T-cell (primary cell): ENCODE measurements at regions not wholly inside any gene's neighbourhood (a gene's known extent, or its start where the extent isn't known, plus 50 kb on each side); places are given as distances from the start of the nearest gene placed in this dataset.

Experiments
- ATAC-seq, 4 experiments: fragments of 200-7000 bp in 3 of 4; fragments of 150-1000 bp in 1 of 4; cut with Tn5 transposase; replicated peaks in 1 of 4; 1 replicate in 3 of 4; 2 replicates in 1 of 4; pipeline ENCODE4 v1.10.0; 2021; ENCODE audit warnings: moderate library complexity in 3 of 4, mild to moderate bottlenecking in 2 of 4, moderate number of reproducible peaks in 1 of 4
- CTCF ChIA-PET, 2 donors: fragments of 300-600 bp; sonication (Branson Sonifier 250); formaldehyde crosslinking; loops; one replicate each; lab custom pipeline; 2022; ENCODE audit warnings: antibody characterized with exemption in 2 of 2; lab: Charles Lee
- POLR2A ChIA-PET, 2 donors: fragments of 300-600 bp; sonication (Branson Sonifier 250); formaldehyde crosslinking; loops; one replicate each; lab custom pipeline; 2022; ENCODE audit warnings: antibody characterized with exemption in 2 of 2; lab: Charles Lee
- DNase-seq, 35 experiments: peaks; one replicate each; pipeline versions ENCODE4 v3.0.0 to v3.0.0-alpha.2; 2013 to 2023
- H3K27ac ChIP-seq: one replicate; pipeline ENCODE4 v1.5.1; 2013; ENCODE audit warnings: low read length
- H3K27me3 ChIP-seq, 2 experiments: replicated peaks in 1 of 2; 1 replicate in 1 of 2; 2 replicates in 1 of 2; pipeline versions ENCODE4 v1.6.1 to v1.7.0; 2013; ENCODE audit warnings: low read length in 1 of 2, mixed read lengths in 1 of 2; ENCODE audit not compliant: control insufficient read depth in 2 of 2, insufficient read depth in 2 of 2; ENCODE audit errors: extremely low read depth in 1 of 2
- H3K36me3 ChIP-seq, 2 donors: 1 replicate in 1 of 2; 2 replicates in 1 of 2; pipeline versions ENCODE4 v1.6.1 to v1.7.0; 2013; ENCODE audit warnings: low read length in 1 of 2; ENCODE audit not compliant: control insufficient read depth in 2 of 2, insufficient read depth in 1 of 2; ENCODE audit errors: extremely low read depth in 1 of 2
- H3K4me1 ChIP-seq, 2 experiments: 1 replicate in 1 of 2; 2 replicates in 1 of 2; pipeline versions ENCODE4 v1.6.1 to v1.7.0; 2013; ENCODE audit warnings: low read length in 2 of 2, mixed read lengths in 1 of 2; ENCODE audit not compliant: insufficient read depth in 2 of 2, control insufficient read depth in 1 of 2; ENCODE audit errors: extremely low read depth in 1 of 2
- H3K4me3 ChIP-seq, 2 donors: 1 replicate in 1 of 2; 2 replicates in 1 of 2; pipeline versions ENCODE4 v1.5.1 to v1.7.0; 2013; ENCODE audit warnings: mild to moderate bottlenecking in 2 of 2, low read length in 1 of 2, moderate library complexity in 1 of 2; ENCODE audit not compliant: control insufficient read depth in 1 of 2; ENCODE audit errors: extremely low read depth in 1 of 2
- H3K9me3 ChIP-seq: 2 replicates; pipeline ENCODE4 v1.7.0; 2013
- H3K27ac Mint-ChIP-seq, 2 donors: one replicate each; pipeline ENCODE4 v1.8.0; 2020 to 2021; ENCODE audit warnings: mild to moderate bottlenecking in 2 of 2, mixed read lengths in 2 of 2
- H3K27me3 Mint-ChIP-seq, 2 donors: one replicate each; pipeline ENCODE4 v1.8.0; 2021 to 2022; ENCODE audit warnings: mixed read lengths in 2 of 2
- H3K36me3 Mint-ChIP-seq: one replicate; pipeline ENCODE4 v1.8.0; 2021; ENCODE audit warnings: mixed read lengths
- H3K4me1 Mint-ChIP-seq, 3 donors: one replicate each; pipeline ENCODE4 v1.8.0; 2020 to 2022; ENCODE audit warnings: mixed read lengths in 3 of 3, mild to moderate bottlenecking in 1 of 3
- H3K4me3 Mint-ChIP-seq, 3 donors: one replicate each; pipeline ENCODE4 v1.8.0; 2020 to 2022; ENCODE audit warnings: mild to moderate bottlenecking in 3 of 3, mixed read lengths in 3 of 3, moderate library complexity in 3 of 3
- H3K9me3 Mint-ChIP-seq, 3 donors: one replicate each; pipeline ENCODE4 v1.8.0; 2020 to 2022; ENCODE audit warnings: mixed read lengths in 3 of 3
- WGBS: methylation state at CpG from one replicate; pipeline ENCODE4 v1.1.5; 2013; ENCODE audit warnings: missing lambda C conversion rate; ENCODE audit not compliant: insufficient coverage; 5-methylcytosine and 5-hydroxymethylcytosine counted together

GRCh38 chr12:59230334-59230733 is 310.0 kb upstream of the LRIG3 start:
- no peak overlapping the region for H3K27ac ChIP-seq
- ChIA-PET POLR2A (no interaction called here), CTCF (interaction anchor here in 1 of 2 donors (0.9 kb wide), 1 partner anchor 10 kb away, joined by 8 read pairs; no protein-coding TSS in a partner anchor)

GRCh38 chr12:59219148-59219547 is 298.8 kb upstream of the LRIG3 start:
- no peaks in the 10 kb centered on the region for H3K4me1 ChIP-seq
- H3K4me3 ChIP-seq, result no peak overlapping the region
- ATAC-seq (no peak), DNase-seq (no peak)
- H3K9me3 ChIP-seq, result no peaks in the 10 kb centered on the region
- Mint-ChIP-seq H3K36me3 (no peaks in the 10 kb centered on the region), H3K27ac (no peak overlapping the region), H3K27me3 (no peaks in the 10 kb centered on the region), H3K9me3 (peaks cover 0 to 5% (median 0%) of the 10 kb centered on the region in 3 donors), H3K4me3 (no peak overlapping the region), H3K4me1 (no peaks in the 10 kb centered on the region)
- no peaks in the 10 kb centered on the region for H3K36me3 ChIP-seq
- H3K27me3 ChIP-seq, result no peaks in the 10 kb centered on the region
- CTCF ChIA-PET, result interaction anchor here in 1 of 2 donors (0.7 kb wide), 1 partner anchor 465 kb away, joined by 4 read pairs; no protein-coding TSS in a partner anchor
- no peak overlapping the region for H3K27ac ChIP-seq
- WGBS, result no CpG with 5 or more reads among the region's 1 CpG
- POLR2A ChIA-PET, result no interaction called here

More at GRCh38 chr12:59230334-59230733, 310.0 kb upstream of the LRIG3 start:
- no peaks in the 10 kb centered on the region for H3K27me3 ChIP-seq
- no peak overlapping the region for H3K27ac Mint-ChIP-seq
- no peaks in the 10 kb centered on the region for H3K9me3 ChIP-seq
- H3K27me3 Mint-ChIP-seq, result no peaks in the 10 kb centered on the region
- H3K36me3 ChIP-seq, result no peaks in the 10 kb centered on the region
- H3K9me3 Mint-ChIP-seq, result peaks cover 3 to 17% (median 4%) of the 10 kb centered on the region in 3 donors
- H3K36me3 Mint-ChIP-seq, result no peaks in the 10 kb centered on the region
- ATAC-seq (no peak), DNase-seq (no peak)
- H3K4me3 ChIP-seq, result no peak overlapping the region
- H3K4me1 ChIP-seq, result no peaks in the 10 kb centered on the region
- no peaks in the 10 kb centered on the region for H3K4me1 Mint-ChIP-seq
- no peak overlapping the region for H3K4me3 Mint-ChIP-seq

DNA sequence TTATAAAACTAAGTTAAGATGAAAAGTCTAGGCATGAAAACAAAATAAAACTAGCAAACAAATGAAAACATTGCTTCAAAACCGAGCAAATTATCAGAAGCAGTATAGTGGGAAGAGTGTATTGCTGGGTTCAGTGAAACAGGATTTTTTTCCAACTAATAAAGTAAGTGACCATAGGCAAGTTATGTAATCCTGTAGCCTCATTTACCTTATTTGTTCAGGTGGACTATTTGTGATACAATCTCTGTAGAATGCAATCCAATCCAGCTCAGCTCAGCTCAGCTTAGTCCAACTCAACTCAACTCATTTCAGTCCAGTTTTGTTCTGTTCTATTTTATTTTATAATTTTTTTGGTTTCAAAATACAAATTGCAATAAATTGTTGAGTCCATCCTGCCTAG is 276.7 kb upstream of the LRIG3 start:
- Histone ChIP-seq H3K36me3 (no peaks in the 10 kb centered on the region), H3K4me3 (no peak overlapping the region), H3K27me3 (no peaks in the 10 kb centered on the region), H3K9me3 (no peaks in the 10 kb centered on the region), H3K4me1 (no peaks in the 10 kb centered on the region), H3K27ac (no peak overlapping the region)
- no peak for ATAC-seq
- no CpG with 5 or more reads among the region's 1 CpG for WGBS
- DNase-seq, result no peak
- H3K4me3 Mint-ChIP-seq, result no peak overlapping the region
- ChIA-PET POLR2A (no interaction called here), CTCF (no interaction called here)
- H3K27me3 Mint-ChIP-seq, result no peaks in the 10 kb centered on the region
- H3K9me3 Mint-ChIP-seq, result peaks cover 0 to 9% (median 0%) of the 10 kb centered on the region in 3 donors
- no peak overlapping the region for H3K27ac Mint-ChIP-seq
- no peaks in the 10 kb centered on the region for H3K4me1 Mint-ChIP-seq
- no peaks in the 10 kb centered on the region for H3K36me3 Mint-ChIP-seq

DNA sequence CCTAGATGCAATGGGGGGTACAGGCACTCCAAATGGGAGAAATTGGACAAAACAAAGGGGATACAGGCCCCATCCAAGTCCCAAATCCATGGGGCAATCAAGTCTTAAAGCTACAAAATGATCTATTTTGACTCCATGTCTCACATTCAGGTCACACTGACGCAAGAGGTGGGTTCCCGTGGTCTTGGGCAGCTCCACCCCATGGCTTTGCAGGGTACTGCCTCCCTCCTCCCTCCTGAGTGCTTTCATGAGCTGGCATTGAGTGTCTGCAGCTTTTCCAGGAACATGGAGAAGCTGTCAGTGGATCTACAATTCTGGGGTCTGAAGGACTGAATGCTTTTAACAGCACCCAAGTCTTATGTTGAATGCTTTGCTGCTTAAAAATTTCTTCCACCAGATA is 274.5 kb upstream of the LRIG3 start:
- POLR2A ChIA-PET, result no interaction called here
- Mint-ChIP-seq H3K4me1 (no peaks in the 10 kb centered on the region), H3K9me3 (peaks cover 0 to 9% (median 2%) of the 10 kb centered on the region in 3 donors), H3K27ac (no peak overlapping the region), H3K27me3 (no peaks in the 10 kb centered on the region), H3K4me3 (no peak overlapping the region), H3K36me3 (no peaks in the 10 kb centered on the region)
- Histone ChIP-seq H3K36me3 (no peaks in the 10 kb centered on the region), H3K27me3 (no peaks in the 10 kb centered on the region), H3K4me3 (no peak overlapping the region), H3K27ac (no peak overlapping the region), H3K4me1 (no peaks in the 10 kb centered on the region), H3K9me3 (no peaks in the 10 kb centered on the region)
- DNase-seq (no peak), ATAC-seq (no peak)
- WGBS, result 77% methylated on average over 2 of the region's 2 CpGs
- CTCF ChIA-PET, result interaction anchor here in 1 of 2 donors (0.6 kb wide), 1 partner anchor 152 kb away, joined by 3 read pairs; no protein-coding TSS in a partner anchor

- H3K4me3 ChIP-seq, result no peak overlapping the region
- no peaks in the 10 kb centered on the region for H3K4me1 ChIP-seq
- H3K27ac ChIP-seq, result no peak overlapping the region
- ATAC-seq, result no peak
- no peaks in the 10 kb centered on the region for H3K27me3 ChIP-seq
- H3K4me1 Mint-ChIP-seq, result no peaks in the 10 kb centered on the region
- no peaks in the 10 kb centered on the region for H3K36me3 Mint-ChIP-seq
- no peak overlapping the region for H3K4me3 Mint-ChIP-seq
- DNase-seq, result no peak
- H3K27ac Mint-ChIP-seq, result no peak overlapping the region
- H3K9me3 ChIP-seq, result no peaks in the 10 kb centered on the region
- H3K27me3 Mint-ChIP-seq, result no peaks in the 10 kb centered on the region
- WGBS, result no CpG with 5 or more reads among the region's 1 CpG
- CTCF ChIA-PET, result no interaction called here
- H3K36me3 ChIP-seq, result no peaks in the 10 kb centered on the region
- H3K9me3 Mint-ChIP-seq, result peaks cover 0 to 10% (median 2%) of the 10 kb centered on the region in 3 donors
- POLR2A ChIA-PET, result no interaction called here
These were observed 273.3 kb upstream of the LRIG3 start for GRCh38 chr12:59193476-59194050.

DNA sequence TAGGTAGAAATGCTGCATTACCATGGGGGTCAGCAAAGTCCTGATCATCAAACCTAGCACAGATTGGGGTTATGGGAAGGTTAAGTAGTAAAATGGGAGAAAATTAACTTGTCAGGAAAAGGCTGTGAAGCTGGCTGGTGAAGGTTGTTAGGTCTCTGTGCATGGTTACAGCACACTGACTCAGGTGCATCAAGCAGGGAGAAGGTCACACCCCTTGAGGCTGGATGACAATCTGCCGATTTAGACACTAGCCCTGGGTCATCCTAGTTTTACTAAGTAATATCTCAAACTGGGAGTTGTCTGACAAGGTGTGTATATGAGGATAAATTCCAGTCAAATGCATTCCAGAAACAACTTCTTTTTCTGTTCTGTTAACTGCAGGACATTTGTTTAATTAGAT is 271.1 kb upstream of the LRIG3 start:
- H3K9me3 Mint-ChIP-seq, result peaks cover 0 to 10% (median 2%) of the 10 kb centered on the region in 3 donors
- DNase-seq (no peak), ATAC-seq (no peak)
- no peaks in the 10 kb centered on the region for H3K27me3 Mint-ChIP-seq
- no peaks in the 10 kb centered on the region for H3K36me3 ChIP-seq
- no peaks in the 10 kb centered on the region for H3K4me1 Mint-ChIP-seq
- no peaks in the 10 kb centered on the region for H3K4me1 ChIP-seq
- H3K27ac Mint-ChIP-seq, result no peak overlapping the region
- ChIA-PET CTCF (no interaction called here), POLR2A (no interaction called here)
- WGBS, result no CpG with 5 or more reads among the region's 1 CpG
- H3K9me3 ChIP-seq, result no peaks in the 10 kb centered on the region
- H3K27me3 ChIP-seq, result no peaks in the 10 kb centered on the region
- no peak overlapping the region for H3K27ac ChIP-seq
- H3K4me3 ChIP-seq, result no peak overlapping the region
- no peak overlapping the region for H3K4me3 Mint-ChIP-seq
- no peaks in the 10 kb centered on the region for H3K36me3 Mint-ChIP-seq

GRCh38 chr12:59186451-59186850 is 266.1 kb upstream of the LRIG3 start:
- no peaks in the 10 kb centered on the region for H3K36me3 Mint-ChIP-seq
- H3K4me1 ChIP-seq, result no peaks in the 10 kb centered on the region
- ChIA-PET POLR2A (no interaction called here), CTCF (no interaction called here)
- DNase-seq (no peak), ATAC-seq (no peak)
- no peak overlapping the region for H3K27ac Mint-ChIP-seq
- H3K4me3 Mint-ChIP-seq, result no peak overlapping the region
- H3K27ac ChIP-seq, result no peak overlapping the region
- no peaks in the 10 kb centered on the region for H3K9me3 ChIP-seq
- H3K4me1 Mint-ChIP-seq, result no peaks in the 10 kb centered on the region
- no peaks in the 10 kb centered on the region for H3K27me3 Mint-ChIP-seq
- H3K36me3 ChIP-seq, result no peaks in the 10 kb centered on the region
- H3K27me3 ChIP-seq, result no peaks in the 10 kb centered on the region
- H3K4me3 ChIP-seq, result no peak overlapping the region
- H3K9me3 Mint-ChIP-seq, result peaks cover 0 to 4% (median 2%) of the 10 kb centered on the region in 3 donors
- no CpG with 5 or more reads among the region's 3 CpGs for WGBS
